HL-60 (cell line): ENCODE measurements at regions not wholly inside any gene's neighbourhood (a gene's known extent, or its start where the extent isn't known, plus 50 kb on each side); places are given as distances from the start of the nearest gene placed in this dataset.

Experiments used
- DNase-seq, 2 experiments: peaks; one replicate each; pipeline ENCODE4 v3.0.0-alpha.2; 2010 to 2020; ENCODE audit warnings: low read depth in 1 of 2, low spot score in 1 of 2
- H3K27ac ChIP-seq: fragments of 250-450 bp; sonication (Bioruptor Pico); replicated peaks from 2 replicates; pipeline ENCODE4 v1.5.1; 2020; ENCODE audit warnings: mild to moderate bottlenecking, moderate library complexity
- H3K27me3 ChIP-seq: fragments of 250-450 bp; sonication (Bioruptor Pico); 2 replicates; pipeline ENCODE4 v1.5.1; 2021; ENCODE audit warnings: mild to moderate bottlenecking, moderate library complexity; ENCODE audit not compliant: insufficient read depth, poor library complexity, severe bottlenecking
- H3K4me3 ChIP-seq: replicated peaks from 2 replicates; pipeline ENCODE4 v1.5.1; 2011; ENCODE audit warnings: mild to moderate bottlenecking, control low read depth, low read length; ENCODE audit not compliant: insufficient read depth
- GABPA ChIP-seq: IDR thresholded peaks from 2 replicates; pipeline ENCODE4 v1.6.1; 2012; ENCODE audit warnings: low read depth
- POLR2AphosphoS5 ChIP-seq: IDR thresholded peaks from 2 replicates; pipeline ENCODE4 v1.6.1; 2012; ENCODE audit warnings: low read depth
- SPI1 ChIP-seq: IDR thresholded peaks from 2 replicates; pipeline ENCODE4 v1.6.1; 2012; ENCODE audit warnings: low read depth, mild to moderate bottlenecking, borderline replicate concordance
- TF ChIP-seq, protein P1 (sequence below): IDR thresholded peaks from 2 replicates; pipeline ENCODE4 v1.6.1; 2012; ENCODE audit warnings: low read depth; ENCODE audit not compliant: insufficient replicate concordance
- TF ChIP-seq, protein P2 (sequence below): IDR thresholded peaks from one replicate; pipeline ENCODE4 v1.5.1; 2011; ENCODE audit warnings: low read length, control low read depth, inconsistent platforms; ENCODE audit not compliant: insufficient read depth

DNA sequence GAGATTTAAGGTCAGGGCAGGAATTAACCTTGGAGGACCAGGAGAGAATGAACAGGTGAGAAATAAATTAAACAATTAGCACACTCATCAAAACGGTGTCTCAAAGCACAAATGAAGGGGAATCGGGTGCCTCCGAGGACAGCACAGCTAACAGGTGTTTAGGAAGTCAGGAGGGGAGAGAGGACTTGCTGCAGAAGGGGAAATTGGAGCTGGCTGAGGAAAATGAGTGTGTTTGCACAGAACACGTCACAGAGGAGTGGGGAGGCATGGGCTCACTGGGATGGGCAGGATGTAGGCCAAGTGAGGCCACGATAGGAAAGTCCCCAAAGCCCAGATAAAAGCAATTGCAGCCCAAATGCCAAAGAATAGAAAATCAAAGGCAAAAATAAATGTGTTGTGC lies 121.7 kb downstream of the ZNF664 start:
- H3K27ac ChIP-seq: no peak overlapping the region
- TF ChIP-seq SPI1 (no peak), POLR2AphosphoS5 (no peak), GABPA (no peak)
- TF ChIP-seq, protein P1, sequence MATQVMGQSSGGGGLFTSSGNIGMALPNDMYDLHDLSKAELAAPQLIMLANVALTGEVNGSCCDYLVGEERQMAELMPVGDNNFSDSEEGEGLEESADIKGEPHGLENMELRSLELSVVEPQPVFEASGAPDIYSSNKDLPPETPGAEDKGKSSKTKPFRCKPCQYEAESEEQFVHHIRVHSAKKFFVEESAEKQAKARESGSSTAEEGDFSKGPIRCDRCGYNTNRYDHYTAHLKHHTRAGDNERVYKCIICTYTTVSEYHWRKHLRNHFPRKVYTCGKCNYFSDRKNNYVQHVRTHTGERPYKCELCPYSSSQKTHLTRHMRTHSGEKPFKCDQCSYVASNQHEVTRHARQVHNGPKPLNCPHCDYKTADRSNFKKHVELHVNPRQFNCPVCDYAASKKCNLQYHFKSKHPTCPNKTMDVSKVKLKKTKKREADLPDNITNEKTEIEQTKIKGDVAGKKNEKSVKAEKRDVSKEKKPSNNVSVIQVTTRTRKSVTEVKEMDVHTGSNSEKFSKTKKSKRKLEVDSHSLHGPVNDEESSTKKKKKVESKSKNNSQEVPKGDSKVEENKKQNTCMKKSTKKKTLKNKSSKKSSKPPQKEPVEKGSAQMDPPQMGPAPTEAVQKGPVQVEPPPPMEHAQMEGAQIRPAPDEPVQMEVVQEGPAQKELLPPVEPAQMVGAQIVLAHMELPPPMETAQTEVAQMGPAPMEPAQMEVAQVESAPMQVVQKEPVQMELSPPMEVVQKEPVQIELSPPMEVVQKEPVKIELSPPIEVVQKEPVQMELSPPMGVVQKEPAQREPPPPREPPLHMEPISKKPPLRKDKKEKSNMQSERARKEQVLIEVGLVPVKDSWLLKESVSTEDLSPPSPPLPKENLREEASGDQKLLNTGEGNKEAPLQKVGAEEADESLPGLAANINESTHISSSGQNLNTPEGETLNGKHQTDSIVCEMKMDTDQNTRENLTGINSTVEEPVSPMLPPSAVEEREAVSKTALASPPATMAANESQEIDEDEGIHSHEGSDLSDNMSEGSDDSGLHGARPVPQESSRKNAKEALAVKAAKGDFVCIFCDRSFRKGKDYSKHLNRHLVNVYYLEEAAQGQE: no peak
- TF ChIP-seq, protein P2, sequence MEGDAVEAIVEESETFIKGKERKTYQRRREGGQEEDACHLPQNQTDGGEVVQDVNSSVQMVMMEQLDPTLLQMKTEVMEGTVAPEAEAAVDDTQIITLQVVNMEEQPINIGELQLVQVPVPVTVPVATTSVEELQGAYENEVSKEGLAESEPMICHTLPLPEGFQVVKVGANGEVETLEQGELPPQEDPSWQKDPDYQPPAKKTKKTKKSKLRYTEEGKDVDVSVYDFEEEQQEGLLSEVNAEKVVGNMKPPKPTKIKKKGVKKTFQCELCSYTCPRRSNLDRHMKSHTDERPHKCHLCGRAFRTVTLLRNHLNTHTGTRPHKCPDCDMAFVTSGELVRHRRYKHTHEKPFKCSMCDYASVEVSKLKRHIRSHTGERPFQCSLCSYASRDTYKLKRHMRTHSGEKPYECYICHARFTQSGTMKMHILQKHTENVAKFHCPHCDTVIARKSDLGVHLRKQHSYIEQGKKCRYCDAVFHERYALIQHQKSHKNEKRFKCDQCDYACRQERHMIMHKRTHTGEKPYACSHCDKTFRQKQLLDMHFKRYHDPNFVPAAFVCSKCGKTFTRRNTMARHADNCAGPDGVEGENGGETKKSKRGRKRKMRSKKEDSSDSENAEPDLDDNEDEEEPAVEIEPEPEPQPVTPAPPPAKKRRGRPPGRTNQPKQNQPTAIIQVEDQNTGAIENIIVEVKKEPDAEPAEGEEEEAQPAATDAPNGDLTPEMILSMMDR: no peak
- H3K4me3 ChIP-seq: no peak overlapping the region
- H3K27me3 ChIP-seq: no peaks in the 10 kb centered on the region
- DNase-seq: no peak

DNA sequence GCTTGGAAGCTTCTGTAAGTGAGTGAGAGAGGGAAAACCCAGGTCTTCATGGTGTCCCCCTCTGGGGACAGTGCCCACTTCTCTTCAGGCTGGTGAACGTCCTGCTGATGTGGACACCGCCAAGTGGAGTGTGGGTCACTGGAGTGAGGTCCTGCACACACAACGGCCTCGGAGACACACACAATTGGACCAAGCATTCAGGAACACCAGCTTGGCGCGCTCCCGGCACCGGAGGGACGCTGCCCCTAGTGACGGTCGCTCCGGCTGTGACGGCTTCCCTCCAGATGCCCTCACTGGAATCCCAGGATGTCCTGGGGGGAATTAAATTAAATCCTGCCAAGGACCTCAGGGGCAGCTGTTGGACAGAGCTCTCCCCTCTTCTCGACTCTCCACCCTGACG lies 123.1 kb downstream of the ZNF664 start:
- H3K27me3 ChIP-seq: no peaks in the 10 kb centered on the region
- no peak overlapping the region for H3K4me3 ChIP-seq
- no peak for DNase-seq
- no peak for TF ChIP-seq SPI1
- TF ChIP-seq, protein P2: no peak
- TF ChIP-seq, protein P1: no peak
- TF ChIP-seq GABPA: no peak
- no peak for TF ChIP-seq POLR2AphosphoS5
- no peak overlapping the region for H3K27ac ChIP-seq

DNA sequence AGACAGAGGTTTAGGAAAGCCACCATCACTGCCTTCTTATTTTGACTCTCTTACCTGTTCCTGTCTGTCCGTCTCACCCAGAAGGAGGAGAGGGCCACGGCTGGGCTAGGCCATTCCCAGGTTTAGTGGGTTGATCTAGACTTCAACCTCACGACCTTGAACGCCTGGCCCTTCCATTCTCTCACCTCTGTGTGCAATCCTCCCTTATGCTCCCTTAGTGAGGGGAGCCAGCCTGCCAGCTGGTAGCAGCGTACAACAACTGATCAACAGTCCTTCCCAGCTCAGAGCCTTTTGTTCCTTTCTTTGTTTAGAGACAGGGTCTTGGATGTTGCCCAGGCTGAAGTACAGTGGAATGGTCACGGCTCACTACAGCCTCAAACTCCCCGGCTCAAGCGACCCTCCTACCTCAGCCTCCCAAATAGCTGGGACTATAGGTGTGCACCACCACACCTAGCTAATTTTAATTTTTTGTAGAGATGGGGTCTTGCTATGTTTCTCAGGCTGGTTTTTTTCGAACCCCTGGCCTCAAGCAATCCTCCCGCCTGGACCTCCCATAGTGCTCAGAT lies 123.9 kb downstream of the ZNF664 start:
- TF ChIP-seq POLR2AphosphoS5 (no peak), GABPA (no peak)
- TF ChIP-seq, protein P1: no peak
- TF ChIP-seq, protein P2: no peak

More for the DNA sequence above, 123.9 kb downstream of the ZNF664 start:
- H3K4me3 ChIP-seq: no peak overlapping the region
- H3K27ac ChIP-seq: no peak overlapping the region
- DNase-seq: no peak
- no peaks in the 10 kb centered on the region for H3K27me3 ChIP-seq
